Rectal smooth muscle tissue (tissue), 1 donor: ENCODE measurements at regions not wholly inside any gene's neighbourhood (a gene's known extent, or its start where the extent isn't known, plus 50 kb on each side); places are given as distances from the start of the nearest gene placed in this dataset.
A peak's percentile ranks its signal among the peaks of the same experiment; 100 is the strongest.
"Not testable (repeated sequence)": the region's sequence is repeated elsewhere in the genome, so short reads cannot be mapped to it uniquely, and the experiment has no call there.

Experiments
- H3K27ac ChIP-seq: one replicate; pipeline ENCODE4 v1.7.0; 2013; ENCODE audit warnings: low read depth, low read length, inconsistent platforms
- H3K27me3 ChIP-seq: one replicate; pipeline ENCODE4 v1.7.0; 2013; ENCODE audit warnings: low read length; ENCODE audit not compliant: control insufficient read depth, insufficient read depth
- H3K36me3 ChIP-seq: one replicate; pipeline ENCODE4 v1.7.0; 2013; ENCODE audit warnings: low read length; ENCODE audit not compliant: control insufficient read depth, insufficient read depth
- H3K4me1 ChIP-seq: one replicate; pipeline ENCODE4 v1.7.0; 2013; ENCODE audit warnings: low read length; ENCODE audit not compliant: control insufficient read depth, insufficient read depth
- H3K4me3 ChIP-seq: one replicate; pipeline ENCODE4 v1.7.0; 2013; ENCODE audit warnings: low read length
- H3K9ac ChIP-seq: one replicate; pipeline ENCODE4 v1.7.0; 2013; ENCODE audit warnings: low read length

DNA sequence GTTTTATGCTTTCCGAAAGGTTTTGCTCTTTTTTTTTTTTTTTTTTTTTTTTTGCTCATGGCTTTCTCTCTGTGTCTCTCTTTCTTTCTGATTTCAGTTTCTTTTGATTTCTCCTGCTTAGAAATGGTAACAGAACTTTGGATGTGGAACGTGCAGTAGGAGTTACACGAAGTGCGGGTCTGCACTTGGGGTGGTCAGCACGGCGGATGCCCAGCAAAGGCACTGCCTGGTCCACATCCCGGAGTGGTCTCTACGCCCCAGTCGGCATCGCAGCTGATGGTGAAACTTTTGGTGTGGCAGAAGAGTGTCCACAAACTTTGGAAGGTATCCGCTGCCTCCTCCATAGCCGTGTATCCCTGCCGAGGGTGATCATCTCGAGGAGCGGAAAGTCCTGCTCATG lies 385.2 kb downstream of the ZNF716 start:
- not testable (repeated sequence) for H3K36me3 ChIP-seq, H3K9ac ChIP-seq, H3K27ac ChIP-seq, H3K4me1 ChIP-seq, H3K27me3 ChIP-seq, H3K4me3 ChIP-seq

DNA sequence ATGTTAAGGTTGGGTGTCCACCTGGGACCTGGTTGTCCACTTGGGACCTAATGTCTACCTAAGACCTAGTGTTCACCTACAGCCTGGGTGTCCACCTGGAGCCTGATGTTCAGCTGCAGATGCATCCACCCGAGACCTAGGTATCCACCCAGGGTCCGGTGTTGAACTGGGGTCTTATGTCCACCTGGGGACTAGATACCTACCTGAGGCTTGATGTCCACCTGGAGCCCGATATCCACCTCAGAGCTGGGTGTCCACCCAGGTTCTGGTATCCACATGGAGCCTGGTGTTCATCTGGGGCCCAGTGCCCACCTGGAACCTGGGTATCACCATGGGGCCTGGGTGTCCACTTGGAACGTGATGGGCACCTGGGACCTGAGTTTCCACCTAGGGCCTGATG lies 389.2 kb downstream of the ZNF716 start:
- not testable (repeated sequence) for H3K4me1 ChIP-seq, H3K4me3 ChIP-seq, H3K27me3 ChIP-seq, H3K27ac ChIP-seq, H3K9ac ChIP-seq, H3K36me3 ChIP-seq

DNA sequence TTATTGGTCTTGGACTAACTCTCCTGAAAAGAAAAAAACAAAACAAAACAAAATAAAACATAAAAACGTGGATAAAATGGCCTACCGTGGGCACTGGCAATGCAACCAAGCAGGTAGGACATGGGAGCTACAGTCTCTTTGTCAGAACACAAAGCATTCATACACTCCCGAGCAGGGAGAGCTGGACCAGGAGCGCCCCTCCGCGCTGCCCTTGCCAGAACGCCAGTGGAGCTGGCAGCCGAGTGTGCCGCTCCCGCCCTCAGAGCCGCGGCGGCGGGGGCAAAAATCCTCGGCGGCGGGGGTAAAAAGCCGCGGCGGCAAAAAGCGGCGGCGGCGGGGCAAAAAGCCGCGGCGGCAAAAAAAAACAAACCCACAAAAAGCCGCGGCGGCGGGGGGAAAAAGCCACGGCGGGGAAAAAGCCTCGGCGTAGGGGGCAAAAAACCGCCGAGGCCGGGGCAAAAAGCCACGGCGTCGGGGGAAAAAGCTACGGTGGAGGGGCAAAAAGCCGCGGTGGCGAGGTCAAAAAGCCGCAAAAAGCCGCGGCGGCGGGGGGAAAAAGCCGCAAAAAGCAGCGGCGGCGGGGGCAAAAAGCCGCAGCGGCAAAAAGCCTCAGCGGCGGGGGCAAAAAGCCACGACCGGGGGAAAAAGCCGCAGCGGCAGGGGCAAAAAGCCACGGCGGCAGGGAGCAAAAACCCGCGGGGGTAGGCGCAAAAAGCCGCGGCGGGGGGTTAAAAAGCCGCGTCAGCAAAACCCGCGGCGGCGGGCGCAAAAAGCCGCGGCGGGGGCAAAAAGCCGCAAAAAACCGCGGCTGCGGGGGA lies 418.1 kb downstream of the ZNF716 start:
- Histone ChIP-seq H3K4me3 (peak overlapping the region; percentile 15), H3K4me1 (no peaks in the 10 kb centered on the region), H3K36me3 (no peaks in the 10 kb centered on the region), H3K27me3 (peaks cover 3% of the 10 kb centered on the region), H3K27ac (no peak overlapping the region), H3K9ac (no peak overlapping the region)

DNA sequence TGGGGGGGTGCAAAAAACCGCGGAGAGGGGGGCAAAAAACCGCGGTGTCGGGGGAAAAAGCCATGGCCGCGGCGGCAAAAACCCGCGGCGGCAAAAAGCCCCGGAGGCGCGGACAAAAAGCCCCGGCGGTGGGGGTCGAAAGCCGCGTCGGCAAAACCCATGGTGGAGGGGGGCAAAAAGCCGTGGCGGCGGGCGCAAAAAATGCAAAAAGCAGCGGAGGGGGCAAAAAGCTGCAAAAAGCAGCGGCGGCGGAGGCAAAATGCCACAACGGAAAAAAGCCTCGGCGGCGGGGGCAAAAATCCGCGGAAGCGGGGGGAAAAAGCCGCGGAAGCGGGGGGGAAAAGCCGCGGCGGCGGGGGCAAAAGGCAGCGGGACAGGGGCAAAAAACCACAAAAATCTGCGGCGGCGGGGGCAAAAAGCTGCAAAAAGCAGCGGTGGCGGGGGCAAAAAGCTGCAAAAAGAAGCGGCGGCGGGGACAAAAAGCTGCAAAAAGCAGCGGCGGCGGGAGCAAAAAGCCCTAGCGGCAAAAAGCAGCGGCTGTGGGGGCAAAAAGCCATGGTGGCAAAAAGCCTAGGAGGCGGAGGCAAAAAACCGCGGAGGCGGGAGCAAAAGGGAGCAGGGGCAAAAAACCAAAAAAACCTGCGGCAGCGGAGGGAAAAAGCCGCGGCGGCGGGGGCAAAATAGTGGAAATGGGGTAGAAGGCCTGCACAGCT lies 418.9 kb downstream of the ZNF716 start:
- Histone ChIP-seq H3K4me1 (no peaks in the 10 kb centered on the region), H3K4me3 (peak overlapping the region; percentile 44), H3K36me3 (no peaks in the 10 kb centered on the region), H3K9ac (no peak overlapping the region), H3K27ac (no peak overlapping the region), H3K27me3 (peaks cover 3% of the 10 kb centered on the region)
